ENCODE measurements at regions not wholly inside any gene's neighbourhood (a gene's known extent, or its start where the extent isn't known, plus 50 kb on each side); places are given as distances from the start of the nearest gene placed in this dataset.
A peak's percentile ranks its signal among the peaks of the same experiment; 100 is the strongest.
"Not testable (repeated sequence)": the region's sequence is repeated elsewhere in the genome, so short reads cannot be mapped to it uniquely, and the experiment has no call there.

GRCh38 chr3:35921718-35922117 is 282.4 kb downstream of the ARPP21 start:
- H3K4me1 ChIP-seq (ENCODE audit: low read depth, poor library complexity, severe bottlenecking), result no peaks in the 10 kb centered on the region
- TF ChIP-seq CTCF (conservative IDR thresholded peaks at IDR 0.05; ENCODE audit: low read depth, low read length), result no peak

DNA sequence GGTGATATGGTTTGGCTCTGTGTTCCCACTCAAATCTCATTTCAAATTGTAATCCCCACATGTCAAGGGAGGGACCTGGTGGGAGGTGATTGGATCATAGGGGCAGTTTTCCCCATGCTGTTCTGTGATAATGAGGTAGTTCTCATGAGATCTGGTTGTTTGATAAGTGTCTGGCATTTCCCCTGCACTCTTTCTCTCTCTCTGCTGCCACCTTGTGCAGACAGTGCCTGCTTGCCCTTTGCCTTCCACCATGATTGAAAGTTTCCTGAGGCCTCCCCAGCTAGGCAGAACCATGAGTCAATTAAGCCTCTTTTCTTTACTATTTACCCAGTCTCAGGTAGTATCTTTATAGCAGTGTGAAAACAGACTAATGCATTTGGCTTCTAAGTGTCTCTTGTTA is 284.7 kb downstream of the ARPP21 start:
- H3K27ac ChIP-seq; H3K4me3 ChIP-seq (IDR thresholded peaks at IDR 0.05; ENCODE audit: insufficient read depth, low read depth, low read length); H3K36me3 ChIP-seq (ENCODE audit: insufficient read depth); H3K4me1 ChIP-seq (ENCODE audit: low read depth, poor library complexity, severe bottlenecking); H3K27me3 ChIP-seq (ENCODE audit: insufficient read depth, low read depth); H2AFZ ChIP-seq (ENCODE audit: low read depth); H3K4me2 ChIP-seq; H4K20me1 ChIP-seq (ENCODE audit: insufficient read depth); H3K79me2 ChIP-seq (ENCODE audit: insufficient read depth, low read depth); H3K9ac ChIP-seq: not testable (repeated sequence)
- TF ChIP-seq CTCF (conservative IDR thresholded peaks at IDR 0.05; ENCODE audit: low read depth, low read length), result 0 out of 2 replicates have a peak, but pooled peaks have one; percentile 16

More at GRCh38 chr3:35921718-35922117, 282.4 kb downstream of the ARPP21 start:
- Histone ChIP-seq H3K36me3 (ENCODE audit: insufficient read depth) (no peaks in the 10 kb centered on the region), H4K20me1 (ENCODE audit: insufficient read depth) (no peaks in the 10 kb centered on the region), H3K27me3 (ENCODE audit: insufficient read depth, low read depth) (no peaks in the 10 kb centered on the region), H3K9ac (no peak overlapping the region), H3K4me2 (no peak overlapping the region), H3K4me3 (IDR thresholded peaks at IDR 0.05; ENCODE audit: insufficient read depth, low read depth, low read length) (no peak overlapping the region), H3K79me2 (ENCODE audit: insufficient read depth, low read depth) (no peaks in the 10 kb centered on the region), H3K27ac (no peak overlapping the region), H2AFZ (ENCODE audit: low read depth) (no peak overlapping the region)

DNA sequence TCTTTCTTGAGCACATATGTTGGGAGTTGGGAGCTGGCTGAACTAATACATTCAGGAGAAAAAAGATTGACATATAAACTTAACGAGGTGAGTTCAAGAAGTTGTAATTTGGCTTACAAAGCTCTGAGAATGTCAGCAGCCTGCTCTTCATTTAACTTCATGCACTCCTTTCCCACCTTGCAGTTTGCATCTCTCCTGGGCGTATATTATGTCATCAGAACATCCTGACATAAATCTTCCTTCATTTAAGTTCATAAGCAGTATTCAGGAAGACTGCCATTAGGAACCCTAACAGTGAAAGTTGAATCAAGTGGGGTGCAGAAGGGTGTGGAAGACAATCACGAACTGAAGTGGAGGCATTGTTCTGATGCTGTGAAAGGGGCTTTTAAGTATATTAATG is 288.1 kb downstream of the ARPP21 start:
- no peaks in the 10 kb centered on the region for H4K20me1 ChIP-seq (ENCODE audit: insufficient read depth)

GRCh38 chr3:35929158-35929557 is 289.8 kb downstream of the ARPP21 start:
- Histone ChIP-seq H3K36me3 (ENCODE audit: insufficient read depth) (no peaks in the 10 kb centered on the region), H3K27ac (no peak overlapping the region), H3K9ac (no peak overlapping the region), H3K4me2 (no peak overlapping the region), H3K4me3 (IDR thresholded peaks at IDR 0.05; ENCODE audit: insufficient read depth, low read depth, low read length) (no peak overlapping the region), H3K79me2 (ENCODE audit: insufficient read depth, low read depth) (no peaks in the 10 kb centered on the region), H2AFZ (ENCODE audit: low read depth) (no peak overlapping the region), H3K27me3 (ENCODE audit: insufficient read depth, low read depth) (no peaks in the 10 kb centered on the region), H3K4me1 (ENCODE audit: low read depth, poor library complexity, severe bottlenecking) (no peaks in the 10 kb centered on the region), H4K20me1 (ENCODE audit: insufficient read depth) (no peaks in the 10 kb centered on the region)
- no peak for TF ChIP-seq CTCF (conservative IDR thresholded peaks at IDR 0.05; ENCODE audit: low read depth, low read length)

More for the DNA sequence above, 288.1 kb downstream of the ARPP21 start:
- Histone ChIP-seq H2AFZ (ENCODE audit: low read depth) (no peak overlapping the region), H3K4me3 (IDR thresholded peaks at IDR 0.05; ENCODE audit: insufficient read depth, low read depth, low read length) (no peak overlapping the region), H3K27me3 (ENCODE audit: insufficient read depth, low read depth) (no peaks in the 10 kb centered on the region), H3K79me2 (ENCODE audit: insufficient read depth, low read depth) (no peaks in the 10 kb centered on the region), H3K4me2 (no peak overlapping the region), H3K9ac (no peak overlapping the region), H3K4me1 (ENCODE audit: low read depth, poor library complexity, severe bottlenecking) (no peaks in the 10 kb centered on the region), H3K27ac (no peak overlapping the region), H3K36me3 (ENCODE audit: insufficient read depth) (no peaks in the 10 kb centered on the region)
- TF ChIP-seq CTCF (conservative IDR thresholded peaks at IDR 0.05; ENCODE audit: low read depth, low read length), result no peak
